ENCODE measurements at regions not wholly inside any gene's neighbourhood (a gene's known extent, or its start where the extent isn't known, plus 50 kb on each side); places are given as distances from the start of the nearest gene placed in this dataset.
"Not testable (repeated sequence)": the region's sequence is repeated elsewhere in the genome, so short reads cannot be mapped to it uniquely, and the experiment has no call there.

DNA sequence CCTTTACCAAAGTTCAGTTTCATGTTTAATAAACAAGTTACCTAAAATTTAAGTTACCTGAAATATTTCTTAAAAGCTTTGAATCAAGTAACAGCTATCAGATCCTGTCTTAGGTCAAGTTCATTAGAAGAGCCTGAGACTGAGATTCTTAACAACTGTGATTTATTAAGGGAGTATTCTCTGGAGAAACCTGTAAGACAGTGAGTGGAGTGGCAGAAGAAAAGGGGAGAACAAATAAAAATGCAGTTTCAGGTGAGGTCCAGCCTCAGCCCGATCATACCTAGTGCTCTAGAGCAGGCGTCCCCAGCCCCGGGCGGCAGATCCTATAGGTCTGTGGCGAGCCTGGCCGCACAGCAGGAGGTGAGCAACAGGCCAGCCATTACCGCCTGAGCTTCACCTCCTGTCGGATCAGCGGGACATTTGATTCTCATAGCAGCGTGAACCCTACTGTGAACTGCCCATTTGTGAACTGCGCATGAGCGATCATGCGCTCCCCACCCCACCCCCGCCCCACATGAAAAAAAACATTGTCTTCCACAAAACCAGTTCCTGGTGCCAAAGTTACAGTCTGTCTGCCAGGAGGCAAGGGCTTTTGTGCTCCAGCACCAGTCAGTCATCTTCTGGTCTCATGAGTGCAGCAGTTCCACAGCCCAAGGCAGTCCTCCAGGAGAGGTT, 59.2 kb upstream of the ADGRB3 start:
- peak; percentile 55 to 82 for DNase-seq

DNA sequence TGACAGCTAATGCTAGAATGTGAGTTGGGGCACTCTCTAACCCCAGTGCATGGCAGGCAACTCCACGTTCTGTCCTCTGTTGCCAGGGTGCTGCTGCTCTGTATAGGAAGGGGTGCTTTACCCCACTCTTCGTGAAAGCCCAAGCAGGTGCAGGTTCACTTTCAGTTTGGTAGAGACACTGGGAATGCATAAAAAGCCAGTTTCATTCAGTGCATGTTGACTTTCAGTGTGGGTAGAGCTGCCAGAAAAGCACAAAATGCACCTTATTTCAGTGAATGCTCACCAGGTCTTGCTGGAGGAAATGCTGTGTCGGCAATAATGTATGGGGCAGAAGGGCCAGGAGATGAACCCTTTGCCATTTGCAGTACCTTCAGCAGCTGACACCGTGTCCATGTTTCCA, 62.1 kb upstream of the ADGRB3 start:
- DNase-seq = no peak

DNA sequence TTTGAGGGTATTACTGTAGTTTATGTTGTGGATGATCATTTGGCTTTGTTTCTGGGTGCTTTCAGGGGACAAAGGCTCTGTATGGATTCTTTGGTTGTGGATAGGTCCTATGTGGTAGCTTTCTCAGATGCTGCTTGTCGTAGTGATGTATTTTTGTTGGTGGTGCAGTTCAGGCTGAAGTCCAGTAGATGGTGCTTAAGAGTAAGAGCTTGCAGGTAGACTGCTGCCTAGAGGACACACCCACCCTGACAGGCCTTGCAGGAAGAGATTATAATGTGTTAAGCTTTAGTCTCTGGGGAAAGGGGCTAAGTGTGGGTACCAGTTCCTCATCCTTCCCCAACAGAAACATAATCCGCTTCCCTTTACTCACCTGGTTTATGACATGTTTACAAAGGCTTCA, 62.6 kb upstream of the ADGRB3 start:
- no peak for DNase-seq

DNA sequence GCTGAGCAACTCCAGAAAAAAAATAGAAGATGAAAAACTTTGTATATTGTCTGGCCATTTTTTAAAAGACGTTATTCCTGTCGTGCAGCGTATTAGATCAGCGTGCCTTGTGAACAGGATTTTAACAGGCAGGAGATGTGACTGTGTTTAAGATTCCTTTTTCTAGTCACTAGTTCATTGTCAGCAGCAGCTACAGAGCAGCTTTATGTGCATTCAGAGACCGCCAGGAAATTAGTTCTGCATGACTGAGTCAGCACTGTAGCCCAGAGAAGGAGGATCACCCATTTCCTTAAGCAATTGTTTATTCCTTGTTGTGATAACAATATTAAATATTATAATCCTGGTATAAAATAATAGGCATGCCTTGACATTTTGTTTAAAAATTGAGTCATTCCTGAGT, 75.4 kb upstream of the ADGRB3 start:
- DNase-seq = no peak

DNA sequence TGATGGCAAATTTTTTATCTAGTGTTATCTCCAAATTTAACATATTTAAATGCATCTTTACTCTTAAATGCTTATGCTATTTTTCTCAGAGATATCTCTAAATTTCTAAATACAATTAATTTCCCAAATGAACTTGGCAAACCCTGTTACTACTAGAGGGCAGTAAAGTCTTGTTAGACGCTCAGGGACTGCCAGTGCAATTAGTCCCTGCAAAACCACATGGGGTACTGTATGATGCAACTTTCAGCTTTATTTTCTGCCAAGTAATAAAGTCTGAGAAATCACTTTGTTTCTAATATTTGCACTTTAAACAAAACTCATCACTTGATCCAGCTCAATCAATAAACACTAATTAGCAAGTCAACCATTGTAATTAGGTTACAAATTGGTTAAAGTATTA, 76.0 kb upstream of the ADGRB3 start:
- peak in 1 of 2 experiments; percentile 17 for DNase-seq

DNA sequence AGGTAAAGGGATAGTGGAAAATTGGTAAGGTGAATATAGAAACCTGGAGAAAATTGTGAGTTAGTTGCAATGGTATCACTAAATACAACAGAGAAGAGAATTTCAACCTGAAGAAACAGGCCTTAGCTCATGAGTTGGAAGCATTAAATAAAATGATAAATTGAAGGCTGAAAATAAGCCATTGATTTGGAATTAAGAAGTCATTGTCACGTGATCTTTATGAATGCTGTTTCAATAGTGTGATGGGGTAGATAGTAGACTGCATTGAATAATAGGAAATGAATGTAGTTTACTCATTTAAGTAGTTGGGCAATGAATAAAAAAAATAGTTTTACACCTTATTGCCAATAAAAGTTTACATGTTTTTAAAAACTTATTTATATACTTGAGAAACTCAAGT, 88.5 kb upstream of the ADGRB3 start:
- no peak for DNase-seq

DNA sequence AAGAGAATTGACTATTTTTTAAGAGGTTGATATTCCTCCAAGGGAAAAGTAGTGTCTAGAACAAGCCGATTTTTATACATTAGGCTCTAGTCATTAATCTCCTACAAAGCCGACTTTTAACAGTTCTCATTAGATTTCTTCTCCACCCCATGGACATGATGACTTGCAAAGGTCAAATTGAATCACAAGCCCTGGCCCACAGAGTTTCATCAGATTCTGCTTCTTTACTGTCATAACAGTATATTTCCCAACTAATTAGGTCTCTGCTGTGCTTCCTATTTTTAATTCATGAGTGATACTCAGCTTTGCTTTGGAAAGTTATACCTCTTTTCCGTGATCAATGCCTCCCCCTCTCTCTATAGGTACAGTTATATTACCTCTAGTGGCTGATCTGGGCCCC, 90.6 kb upstream of the ADGRB3 start:
- DNase-seq = no peak

DNA sequence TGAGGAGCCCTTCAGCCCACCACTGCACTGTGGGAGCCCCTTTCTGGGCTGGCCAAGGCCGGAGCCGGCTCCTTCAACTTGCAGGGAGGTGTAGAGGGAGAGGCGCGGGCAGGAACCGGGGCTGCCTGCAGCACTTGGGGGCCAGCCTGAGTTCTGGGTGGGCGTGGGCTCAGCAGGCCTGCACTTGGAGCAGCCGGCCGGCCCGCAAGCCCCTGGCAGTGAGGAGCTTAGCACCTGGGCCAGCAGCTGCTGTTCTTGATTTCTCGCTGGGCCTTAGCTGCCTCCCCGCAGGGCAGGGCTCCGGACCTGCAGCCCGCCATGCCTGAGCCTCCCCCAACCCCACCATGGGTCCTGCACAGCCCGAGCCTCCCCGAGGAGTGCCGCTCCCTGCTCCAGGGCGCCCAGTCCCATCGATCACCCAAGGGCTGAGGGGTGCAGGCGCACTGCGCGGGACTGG, 101.7 kb upstream of the ADGRB3 start:
- DNase-seq = no peak

DNA sequence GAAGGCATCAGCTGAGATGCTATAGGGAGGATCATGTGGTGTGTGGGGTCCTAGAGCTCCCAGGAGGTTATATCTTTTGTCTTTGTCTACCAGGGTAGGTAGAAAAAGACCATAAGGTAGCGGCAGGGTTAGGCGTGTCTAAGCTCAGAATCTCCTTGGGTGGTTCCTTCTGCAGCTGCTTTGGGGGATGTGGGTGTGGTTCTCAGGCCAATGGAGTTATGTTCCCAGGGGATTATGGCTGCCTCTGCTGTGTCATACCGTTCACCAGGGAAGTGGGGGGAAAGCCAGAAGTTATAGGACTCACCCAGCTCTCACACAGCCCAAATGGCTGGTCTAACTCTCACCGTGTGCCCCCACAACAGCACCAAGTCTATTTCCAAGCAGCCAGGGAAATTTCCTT, 107.4 kb upstream of the ADGRB3 start:
- DNase-seq = no peak

DNA sequence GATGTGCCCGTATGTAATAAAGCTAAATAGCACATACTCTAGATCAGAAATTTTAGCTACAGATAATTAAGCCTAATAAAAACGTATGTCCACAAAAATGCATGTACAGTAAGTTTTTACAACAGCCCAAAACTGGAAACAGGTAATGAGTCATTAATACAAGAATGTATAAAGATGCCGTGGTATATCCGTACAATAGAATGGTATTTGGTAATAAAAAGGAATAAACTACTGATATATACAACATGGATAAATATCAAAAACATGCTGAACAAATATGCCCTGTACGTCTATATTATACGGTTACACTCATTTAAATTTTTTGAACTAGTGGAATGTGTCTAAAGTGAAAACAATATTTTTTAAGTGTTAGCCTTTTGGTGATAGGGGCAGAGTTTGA, 128.2 kb upstream of the ADGRB3 start:
- DNase-seq = no peak

DNA sequence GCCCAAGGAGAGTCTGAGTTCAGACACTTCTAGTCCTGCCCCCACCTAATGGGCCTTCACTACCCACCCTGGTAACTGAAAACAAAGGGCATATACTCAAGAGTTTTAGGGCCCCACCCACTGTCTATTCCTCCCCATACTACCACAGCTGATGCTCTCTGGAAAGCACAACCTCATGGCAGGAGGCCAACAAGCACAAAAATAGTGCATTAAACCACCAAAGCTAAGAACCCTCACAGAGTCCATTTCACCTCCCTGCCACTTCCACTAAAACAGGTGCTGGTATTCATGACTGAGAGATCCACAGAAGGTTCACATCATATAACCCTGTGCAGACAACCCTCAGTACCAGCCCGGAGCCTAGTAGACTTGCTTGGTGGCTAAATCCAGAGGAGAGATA, 132.1 kb upstream of the ADGRB3 start:
- no peak for DNase-seq

DNA sequence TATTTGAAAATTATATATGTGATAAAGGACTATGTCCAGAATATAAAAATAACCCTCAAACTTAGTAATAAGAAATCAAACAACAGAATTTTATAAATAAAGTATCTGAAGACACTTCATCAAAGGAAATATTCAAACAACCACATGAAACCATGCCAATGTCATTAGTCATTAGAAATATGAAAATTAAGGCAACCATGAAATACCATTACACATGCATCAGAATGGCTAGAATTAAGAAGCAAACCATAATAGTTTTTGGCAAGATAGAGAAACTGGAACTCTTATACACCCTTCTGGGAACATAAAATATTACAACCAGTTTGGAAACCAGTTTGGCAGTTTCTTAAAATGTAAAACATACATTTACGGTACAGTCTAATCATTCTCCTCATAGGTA, 137.2 kb upstream of the ADGRB3 start:
- no peak for DNase-seq

DNA sequence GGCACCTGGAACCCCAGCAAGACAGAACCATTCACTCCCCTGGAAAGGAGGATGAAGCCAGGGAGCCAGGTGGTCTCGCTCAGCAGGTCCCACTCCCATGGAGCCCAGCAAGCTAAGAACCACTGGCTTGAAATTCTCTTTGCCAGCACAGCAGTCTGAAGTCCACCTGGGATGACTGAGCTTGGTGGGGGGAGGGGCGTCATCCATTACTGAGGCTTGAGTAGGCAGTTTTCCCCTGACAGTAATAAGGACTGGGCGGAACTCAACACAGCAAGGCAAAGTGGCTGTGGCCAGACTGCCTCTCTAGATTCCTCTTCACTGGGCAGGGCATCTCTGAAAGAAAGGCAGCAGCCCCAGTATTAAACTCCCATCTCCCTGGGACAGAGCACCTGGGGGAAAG, 140.2 kb upstream of the ADGRB3 start:
- DNase-seq = not testable (repeated sequence)

DNA sequence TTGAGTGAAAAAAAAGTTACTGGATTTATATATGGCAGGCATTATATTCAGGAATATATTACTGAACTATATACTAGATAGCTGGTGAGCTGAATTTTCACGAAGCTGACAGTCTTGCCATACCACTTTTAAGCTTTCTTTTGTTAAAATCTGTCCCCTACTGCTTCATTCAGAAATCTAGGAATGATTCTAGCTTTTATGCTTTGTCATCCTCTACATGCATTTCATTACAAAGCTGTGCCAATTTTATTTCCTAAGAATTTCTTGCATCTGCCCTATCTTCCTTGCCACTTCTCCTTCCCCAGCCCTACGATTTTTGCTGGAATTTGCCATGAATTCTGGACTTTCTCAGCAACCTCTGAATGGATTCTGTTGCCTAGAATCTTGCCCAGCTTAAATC, 158.5 kb upstream of the ADGRB3 start:
- DNase-seq = no peak

DNA sequence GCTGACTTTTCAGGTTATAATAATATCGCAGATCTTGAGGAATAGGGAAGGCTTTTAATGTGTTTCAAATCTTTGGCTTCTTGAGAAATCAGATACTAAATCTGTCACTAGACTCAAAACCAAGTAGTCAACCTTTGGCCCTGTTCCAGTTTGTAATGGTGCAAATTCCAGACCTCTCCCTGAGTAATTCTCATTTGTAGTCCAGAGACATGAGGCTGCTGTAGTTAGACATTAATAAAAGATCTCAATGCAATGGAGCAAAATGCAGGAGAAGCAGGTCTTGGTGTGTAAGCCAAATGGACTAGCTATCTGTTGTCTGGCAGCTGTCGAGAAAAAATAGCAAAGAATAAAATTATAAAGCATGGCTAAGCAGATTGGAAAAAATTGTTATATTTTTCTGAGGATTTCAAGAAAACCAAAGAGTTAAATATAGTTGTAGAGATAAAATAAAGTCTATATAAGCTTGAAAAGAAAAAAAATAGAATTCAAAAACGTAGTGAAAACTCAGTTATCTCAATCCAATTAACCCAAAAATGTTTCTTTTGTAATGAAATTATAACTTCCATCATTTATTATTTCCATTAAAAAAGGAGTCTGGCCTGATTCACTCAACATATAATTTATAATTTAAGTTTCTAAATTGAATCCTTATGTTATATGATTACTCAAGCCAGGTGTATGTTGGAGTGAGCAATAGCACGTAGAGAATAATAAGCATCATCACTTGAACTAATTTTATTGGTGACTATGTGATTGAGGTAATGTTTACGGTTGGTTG, 161.5 kb upstream of the ADGRB3 start:
- no peak for DNase-seq

DNA sequence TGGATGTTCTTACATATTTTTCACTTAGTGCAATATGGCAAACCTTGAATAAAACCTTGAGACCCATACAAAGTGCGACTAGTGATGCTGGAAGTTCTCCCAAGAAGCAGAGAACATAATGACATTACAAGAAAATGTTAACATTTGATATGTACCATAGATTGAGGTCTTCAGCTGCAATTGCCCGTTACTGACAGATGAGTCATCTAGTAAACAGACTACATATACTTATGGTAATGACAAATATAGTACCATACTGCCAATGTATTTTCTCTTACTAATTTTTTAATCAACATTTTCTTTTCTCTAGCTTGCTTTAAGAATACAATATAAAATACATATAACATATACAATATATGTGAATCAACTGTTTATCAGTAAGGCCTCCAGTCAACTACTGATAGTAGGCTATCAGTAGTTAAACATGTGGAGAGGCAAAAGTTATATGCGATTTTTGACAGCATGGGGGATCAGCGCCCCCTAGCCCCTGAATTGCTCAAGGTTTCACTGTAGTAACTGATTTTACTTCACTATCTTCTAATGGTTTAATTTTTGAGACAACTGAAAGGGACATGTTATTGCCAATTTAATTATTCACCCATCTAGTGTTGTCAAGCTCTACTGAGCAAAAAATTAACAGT, 166.7 kb upstream of the ADGRB3 start:
- DNase-seq = no peak

DNA sequence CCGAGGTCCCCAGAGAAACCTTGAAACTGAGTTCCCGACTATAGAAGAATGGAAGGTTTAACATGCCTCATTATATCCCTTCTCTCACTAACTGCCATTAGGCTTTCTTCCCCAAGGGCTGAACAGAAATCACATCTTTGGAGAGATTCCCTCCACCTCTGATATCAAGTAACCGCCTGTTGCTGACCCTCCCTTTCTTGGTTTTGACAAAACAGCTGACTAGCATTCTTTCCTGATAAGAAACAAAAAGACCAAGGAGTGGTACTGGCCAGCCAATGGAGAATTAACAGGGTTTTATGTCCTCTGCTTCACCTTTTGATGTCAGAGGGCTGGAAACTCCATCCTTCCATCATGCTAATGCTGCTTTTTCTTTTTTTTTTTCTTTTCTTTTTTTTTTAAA, 176.6 kb upstream of the ADGRB3 start:
- DNase-seq = no peak

DNA sequence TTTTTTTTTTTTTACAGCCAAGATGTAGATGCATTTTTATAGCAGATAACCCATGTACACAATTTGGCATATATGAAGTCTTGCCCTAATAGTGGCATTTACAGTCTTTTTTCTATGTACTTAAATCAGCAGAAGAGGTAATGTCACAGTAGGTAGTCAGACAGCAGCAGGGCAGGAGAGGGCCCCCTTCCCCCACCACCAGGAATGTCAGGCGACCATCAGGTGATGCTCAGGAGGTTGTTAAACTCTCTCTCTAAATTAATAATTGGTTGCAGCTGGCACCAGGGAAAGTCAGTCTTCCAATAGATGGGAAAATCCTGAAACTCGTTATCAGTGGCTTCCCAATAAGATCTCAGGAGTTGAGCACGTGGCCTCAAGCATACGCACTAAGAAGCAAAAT, 188.0 kb upstream of the ADGRB3 start:
- no peak for DNase-seq

DNA sequence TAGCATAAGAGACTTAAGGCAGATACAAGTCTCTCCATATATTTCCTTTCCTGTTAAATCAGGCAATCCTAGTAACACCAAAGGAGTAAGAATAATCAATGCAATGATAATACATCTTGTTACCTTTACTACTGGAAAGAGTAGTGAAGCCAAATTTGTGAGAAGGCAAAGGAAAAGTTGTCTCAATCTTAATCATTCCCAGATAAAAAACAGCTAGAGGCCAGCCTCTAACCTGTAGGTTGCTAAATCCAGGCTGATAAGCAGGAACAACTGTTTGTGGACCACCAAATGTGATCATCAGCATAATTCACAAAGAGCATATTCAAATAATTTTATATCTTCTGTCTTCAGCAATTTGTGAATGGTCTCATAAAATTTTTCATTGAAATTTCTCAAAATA, 189.2 kb upstream of the ADGRB3 start:
- no peak for DNase-seq

DNA sequence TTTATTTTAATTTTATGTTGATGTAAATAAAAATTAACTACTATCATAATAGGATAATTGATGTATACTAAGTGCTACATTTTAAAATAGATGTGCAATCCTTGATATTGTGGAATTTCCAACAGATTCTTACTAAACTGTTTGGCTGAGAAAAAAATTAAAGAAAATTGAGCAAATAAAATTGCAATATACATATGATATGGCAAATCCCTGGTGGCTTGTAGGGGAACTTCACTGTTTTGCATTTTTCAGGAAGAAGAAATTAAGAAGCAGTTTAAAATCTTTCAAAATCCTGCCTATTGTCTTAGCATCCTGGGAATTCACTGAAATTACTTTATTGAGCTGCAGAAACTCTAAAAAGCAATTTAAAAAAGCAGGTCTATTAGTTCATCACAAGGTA, 191.4 kb upstream of the ADGRB3 start:
- DNase-seq = no peak

DNA sequence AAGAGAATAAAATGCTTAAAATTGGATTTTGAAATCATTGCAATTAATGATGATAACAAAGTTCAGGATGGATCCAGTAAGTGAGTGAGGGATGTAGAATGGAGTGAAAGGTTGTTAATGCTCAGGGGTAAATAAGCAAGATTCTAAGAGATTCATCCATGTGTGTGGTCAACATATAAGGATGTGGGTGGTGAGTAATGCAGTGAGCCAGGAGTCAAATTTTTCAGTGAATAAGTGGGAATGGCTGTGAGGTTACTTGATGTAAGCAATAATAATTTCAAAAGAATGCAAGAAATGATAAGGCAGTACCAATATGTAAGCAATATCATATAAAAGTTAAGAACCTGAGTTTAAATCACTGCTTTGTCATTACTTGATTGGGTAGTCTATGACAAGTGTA, 207.5 kb upstream of the ADGRB3 start:
- DNase-seq = no peak

DNA sequence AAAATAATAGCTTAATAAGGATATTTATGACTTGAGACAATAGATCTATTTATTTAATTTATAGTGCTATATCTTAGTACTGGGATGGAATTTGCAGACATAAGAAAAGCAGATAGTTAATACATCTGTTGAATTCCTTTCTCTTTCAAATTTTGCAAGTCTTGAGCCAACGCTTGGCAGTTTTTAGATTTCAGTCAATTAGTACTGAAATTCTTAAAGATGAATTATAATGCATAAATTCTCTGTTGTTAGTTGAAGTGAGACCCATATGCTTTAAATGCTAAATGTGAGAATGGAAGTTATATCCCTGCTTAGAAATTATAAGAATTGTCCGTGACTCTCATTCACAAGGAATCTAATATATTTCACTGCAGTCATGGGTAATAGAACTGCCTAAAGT, 225.1 kb upstream of the ADGRB3 start:
- DNase-seq = no peak

DNA sequence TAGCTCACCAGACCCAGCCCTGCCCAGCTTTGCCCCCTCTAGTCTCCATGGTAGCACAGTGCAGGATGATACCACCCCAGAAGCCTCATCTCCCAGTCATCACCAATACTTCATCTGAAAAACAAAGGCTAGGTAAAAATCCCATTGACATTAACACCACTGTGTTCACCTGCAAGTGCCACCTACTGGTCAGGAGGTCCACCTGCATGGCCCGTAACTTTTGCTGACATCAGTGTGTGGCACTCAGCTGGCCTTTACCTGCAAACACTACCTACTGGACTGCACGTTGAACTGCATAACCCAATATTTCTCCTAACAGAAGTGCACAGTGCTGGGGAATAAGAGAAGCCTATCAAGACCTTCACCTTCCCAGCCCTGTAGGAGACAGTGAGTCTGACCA, 234.7 kb upstream of the ADGRB3 start:
- DNase-seq = no peak

DNA sequence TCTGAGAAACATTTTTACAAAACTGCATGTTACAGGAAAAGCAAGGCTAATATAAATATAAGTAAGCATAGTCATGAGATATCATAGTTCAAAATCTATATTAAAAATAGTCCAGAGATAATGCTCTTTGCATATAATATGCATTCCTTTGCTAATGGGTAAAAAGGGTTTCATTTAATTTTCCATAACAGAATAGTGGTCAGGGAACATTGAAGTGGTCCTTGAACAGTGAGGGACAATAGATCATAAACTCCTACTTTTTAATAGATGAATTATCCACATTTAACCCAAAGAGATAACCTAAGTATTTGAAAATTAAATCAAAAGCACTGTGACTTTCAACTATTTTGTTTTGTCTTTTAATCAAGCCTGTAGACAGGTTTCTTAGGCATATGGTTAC, 243.1 kb upstream of the ADGRB3 start:
- no peak for DNase-seq
